Body of pancreas (tissue), 4 donors: ENCODE measurements at regions not wholly inside any gene's neighbourhood (a gene's known extent, or its start where the extent isn't known, plus 50 kb on each side); places are given as distances from the start of the nearest gene placed in this dataset.

ENCODE experiments used
- POLR2A ChIP-seq, 3 donors: fragments of 450-650 bp; IDR thresholded peaks; one replicate each; pipeline ENCODE4 v1.6.1; 2016; ENCODE audit warnings: antibody characterized with exemption in 3 of 3, mild to moderate bottlenecking in 2 of 3
- TF ChIP-seq, protein P1 (sequence below), 7 experiments: fragments of 450-650 bp in 4 of 7; fragments of 200-600 bp in 3 of 7; sonication (generic) in 3 of 7; IDR thresholded peaks; one replicate each; pipeline ENCODE4 v1.5.1; 2016 to 2019; ENCODE audit warnings: antibody characterized with exemption in 7 of 7

DNA sequence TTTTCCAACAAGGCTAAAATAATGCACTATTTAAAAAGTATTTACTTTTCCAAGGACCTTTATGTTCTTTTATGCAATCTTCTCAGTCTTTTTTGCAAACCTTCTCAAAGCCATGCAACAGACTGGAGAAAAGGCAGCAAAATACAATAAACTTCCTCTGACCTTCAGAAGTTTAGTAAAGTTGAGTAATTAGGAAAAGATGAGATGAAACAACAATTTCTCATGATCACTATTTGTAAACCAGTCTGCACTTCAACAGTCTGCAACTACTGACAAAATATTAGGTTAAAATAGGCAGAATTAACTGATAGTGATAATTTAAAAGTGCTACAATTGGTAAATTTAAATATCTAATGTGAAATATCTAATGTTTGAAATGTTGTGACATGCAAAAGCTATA lies 884.9 kb upstream of the PCDH10 start:
- TF ChIP-seq POLR2A (IDR thresholded peaks at IDR 0.05) = no peak
- TF ChIP-seq, protein P1, sequence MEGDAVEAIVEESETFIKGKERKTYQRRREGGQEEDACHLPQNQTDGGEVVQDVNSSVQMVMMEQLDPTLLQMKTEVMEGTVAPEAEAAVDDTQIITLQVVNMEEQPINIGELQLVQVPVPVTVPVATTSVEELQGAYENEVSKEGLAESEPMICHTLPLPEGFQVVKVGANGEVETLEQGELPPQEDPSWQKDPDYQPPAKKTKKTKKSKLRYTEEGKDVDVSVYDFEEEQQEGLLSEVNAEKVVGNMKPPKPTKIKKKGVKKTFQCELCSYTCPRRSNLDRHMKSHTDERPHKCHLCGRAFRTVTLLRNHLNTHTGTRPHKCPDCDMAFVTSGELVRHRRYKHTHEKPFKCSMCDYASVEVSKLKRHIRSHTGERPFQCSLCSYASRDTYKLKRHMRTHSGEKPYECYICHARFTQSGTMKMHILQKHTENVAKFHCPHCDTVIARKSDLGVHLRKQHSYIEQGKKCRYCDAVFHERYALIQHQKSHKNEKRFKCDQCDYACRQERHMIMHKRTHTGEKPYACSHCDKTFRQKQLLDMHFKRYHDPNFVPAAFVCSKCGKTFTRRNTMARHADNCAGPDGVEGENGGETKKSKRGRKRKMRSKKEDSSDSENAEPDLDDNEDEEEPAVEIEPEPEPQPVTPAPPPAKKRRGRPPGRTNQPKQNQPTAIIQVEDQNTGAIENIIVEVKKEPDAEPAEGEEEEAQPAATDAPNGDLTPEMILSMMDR (IDR thresholded peaks at IDR 0.05) = no peak
